Ovary (tissue), 7 donors: ENCODE measurements at regions not wholly inside any gene's neighbourhood (a gene's known extent, or its start where the extent isn't known, plus 50 kb on each side); places are given as distances from the start of the nearest gene placed in this dataset.

Experiments used
- DNase-seq, 5 donors: peaks; one replicate each; pipeline ENCODE4 v3.0.0-alpha.2; 2019 to 2020
- H3K27ac ChIP-seq, 2 donors: fragments of 200-600 bp; one replicate each; pipeline versions ENCODE4 v1.5.1 to v1.8.0; 2019 to 2022
- H3K27me3 ChIP-seq: fragments of 200-600 bp; one replicate; pipeline ENCODE4 v1.8.0; 2022
- H3K36me3 ChIP-seq: fragments of 200-600 bp; sonication (generic); one replicate; pipeline ENCODE4 v1.5.1; 2019
- H3K4me1 ChIP-seq: one replicate; pipeline ENCODE4 v1.8.1; 2013; ENCODE audit warnings: mild to moderate bottlenecking, moderate library complexity; ENCODE audit not compliant: insufficient read depth
- H3K4me3 ChIP-seq: fragments of 200-600 bp; sonication (generic); one replicate; pipeline ENCODE4 v1.5.1; 2017
- H3K9me3 ChIP-seq, 2 donors: fragments of 200-600 bp in 1 of 2; sonication (generic) in 1 of 2; one replicate each; pipeline versions ENCODE4 v1.5.1 to v1.8.1; 2013 to 2019; ENCODE audit warnings: mild to moderate bottlenecking in 1 of 2, moderate library complexity in 1 of 2
- EP300 ChIP-seq: sonication (generic); formaldehyde crosslinking; IDR thresholded peaks from one replicate; pipeline ENCODE4 v1.6.1; 2017; ENCODE audit warnings: antibody characterized with exemption
- POLR2A ChIP-seq: fragments of 450-650 bp; IDR thresholded peaks from one replicate; pipeline ENCODE4 v1.6.1; 2017; ENCODE audit warnings: antibody characterized with exemption, mild to moderate bottlenecking, moderate library complexity
- WGBS, 3 donors: extraction: QIAGEN DNeasy Blood & Tissue Kit in 1 of 3; methylation state at CpG; one replicate each; pipeline versions ENCODE4 v1.1.5 to v1.1.7; 2013 to 2017; 5-methylcytosine and 5-hydroxymethylcytosine counted together
- intact Hi-C, 4 donors: fragments of 100-400 bp; cut with DNase I; formaldehyde crosslinking; loops; one replicate each; pipeline versions ENCODE4 v1.11.0 to v1.15.1; 2022 to 2023
- TF ChIP-seq, protein P1 (sequence below), 3 donors: fragments of 450-650 bp in 2 of 3; fragments of 200-600 bp in 1 of 3; IDR thresholded peaks; one replicate each; pipeline versions ENCODE4 v1.5.1 to v1.8.0; 2016 to 2022; ENCODE audit warnings: antibody characterized with exemption in 3 of 3, mild to moderate bottlenecking in 1 of 3
- donor health status: DM: no; HTN: no; CAD: no; lungs with moderate emphysema.
- donor health status: DM: no; HTN: no; CAD: no.
- donor health status: Bipolar disorder and iron deficiency.
- donor health status: DM: no; HTN: no; CAD: no.
- donor health status: DM: yes; HTN: yes; CAD: no.

DNA sequence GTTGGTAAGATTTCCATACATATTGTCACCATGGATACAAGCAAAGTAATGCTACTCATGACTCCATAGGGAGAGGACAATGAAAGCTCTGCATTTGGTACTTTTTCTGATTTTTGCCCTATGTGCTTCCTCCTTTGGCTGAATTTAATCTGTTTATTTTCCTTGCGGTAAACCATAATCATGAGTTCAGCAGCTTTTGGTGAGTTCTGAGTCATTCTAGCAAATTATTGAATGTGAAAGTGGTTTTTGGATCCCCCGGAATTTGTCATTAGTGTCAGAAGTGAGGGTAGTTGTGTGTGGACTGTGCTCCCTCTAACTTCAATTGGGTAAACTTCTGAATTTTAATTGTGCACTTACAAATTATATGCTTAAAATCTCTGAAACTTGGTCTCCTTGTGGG, 170.3 kb downstream of the MOSPD2 start:
- no peak overlapping the region for H3K4me3 ChIP-seq
- no peaks in the 10 kb centered on the region for H3K4me1 ChIP-seq
- H3K27ac ChIP-seq = no peak overlapping the region
- no peaks in the 10 kb centered on the region for H3K9me3 ChIP-seq
- 36 to 89% (median 62%) methylated on average over 2 of the region's 2 CpGs for WGBS, 3 donors
- H3K36me3 ChIP-seq = no peaks in the 10 kb centered on the region
- no peaks in the 10 kb centered on the region for H3K27me3 ChIP-seq
- DNase-seq = no peak
- intact Hi-C loops = no loop called here
- TF ChIP-seq EP300 (no peak), POLR2A (no peak)
- TF ChIP-seq, protein P1, sequence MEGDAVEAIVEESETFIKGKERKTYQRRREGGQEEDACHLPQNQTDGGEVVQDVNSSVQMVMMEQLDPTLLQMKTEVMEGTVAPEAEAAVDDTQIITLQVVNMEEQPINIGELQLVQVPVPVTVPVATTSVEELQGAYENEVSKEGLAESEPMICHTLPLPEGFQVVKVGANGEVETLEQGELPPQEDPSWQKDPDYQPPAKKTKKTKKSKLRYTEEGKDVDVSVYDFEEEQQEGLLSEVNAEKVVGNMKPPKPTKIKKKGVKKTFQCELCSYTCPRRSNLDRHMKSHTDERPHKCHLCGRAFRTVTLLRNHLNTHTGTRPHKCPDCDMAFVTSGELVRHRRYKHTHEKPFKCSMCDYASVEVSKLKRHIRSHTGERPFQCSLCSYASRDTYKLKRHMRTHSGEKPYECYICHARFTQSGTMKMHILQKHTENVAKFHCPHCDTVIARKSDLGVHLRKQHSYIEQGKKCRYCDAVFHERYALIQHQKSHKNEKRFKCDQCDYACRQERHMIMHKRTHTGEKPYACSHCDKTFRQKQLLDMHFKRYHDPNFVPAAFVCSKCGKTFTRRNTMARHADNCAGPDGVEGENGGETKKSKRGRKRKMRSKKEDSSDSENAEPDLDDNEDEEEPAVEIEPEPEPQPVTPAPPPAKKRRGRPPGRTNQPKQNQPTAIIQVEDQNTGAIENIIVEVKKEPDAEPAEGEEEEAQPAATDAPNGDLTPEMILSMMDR (IDR thresholded peaks at IDR 0.05) = no peak

- Histone ChIP-seq H3K4me3 (no peak overlapping the region), H3K27me3 (no peaks in the 10 kb centered on the region), H3K36me3 (no peaks in the 10 kb centered on the region), H3K9me3 (no peaks in the 10 kb centered on the region), H3K4me1 (no peaks in the 10 kb centered on the region), H3K27ac (no peak overlapping the region)
- intact Hi-C loops = no loop called here
- DNase-seq = no peak
- TF ChIP-seq, protein P1 (IDR thresholded peaks at IDR 0.05) = no peak
- no peak for TF ChIP-seq EP300
- TF ChIP-seq POLR2A = no peak
These were observed 160.7 kb downstream of the MOSPD2 start for GRCh38 chrX:15033917-15034316.

DNA sequence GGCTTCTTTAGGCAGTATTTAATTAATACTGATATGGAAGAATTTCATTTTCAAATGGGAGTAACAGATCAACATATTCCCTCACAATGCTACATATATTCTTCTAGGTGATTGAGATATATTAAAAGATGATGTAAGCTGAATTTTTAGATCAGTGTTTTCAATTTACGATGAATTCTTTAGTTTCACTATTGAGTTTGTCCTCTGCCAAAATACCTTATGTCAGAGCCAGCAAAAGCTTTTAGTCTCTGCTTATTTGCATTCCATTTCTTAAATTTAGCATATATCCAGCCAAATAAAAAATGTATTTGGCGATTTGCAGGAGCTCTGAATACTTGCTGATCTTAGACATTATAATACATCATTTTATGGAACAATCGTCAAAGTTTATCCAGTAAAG, 144.3 kb downstream of the MOSPD2 start:
- H3K4me1 ChIP-seq = no peaks in the 10 kb centered on the region
- H3K27ac ChIP-seq = no peak overlapping the region
- intact Hi-C loops = no loop called here
- H3K36me3 ChIP-seq = no peaks in the 10 kb centered on the region
- no peak for DNase-seq
- H3K4me3 ChIP-seq = no peak overlapping the region
- no peaks in the 10 kb centered on the region for H3K9me3 ChIP-seq
- no peak for TF ChIP-seq EP300
- TF ChIP-seq, protein P1 (IDR thresholded peaks at IDR 0.05) = no peak
- WGBS, 3 donors = 45 to 64% (median 51%) methylated on average over 3 of the region's 3 CpGs
- H3K27me3 ChIP-seq = no peaks in the 10 kb centered on the region

- H3K36me3 ChIP-seq = no peaks in the 10 kb centered on the region
- no peak overlapping the region for H3K27ac ChIP-seq
- H3K9me3 ChIP-seq = no peaks in the 10 kb centered on the region
- TF ChIP-seq, protein P1 (IDR thresholded peaks at IDR 0.05) = no peak
- TF ChIP-seq EP300 = no peak
- no peak for TF ChIP-seq POLR2A
- DNase-seq = no peak
- no peaks in the 10 kb centered on the region for H3K4me1 ChIP-seq
- H3K27me3 ChIP-seq = no peaks in the 10 kb centered on the region
- intact Hi-C loops = no loop called here
- no peak overlapping the region for H3K4me3 ChIP-seq
- WGBS, 3 donors = 49 to 67% (median 60%) methylated on average over 1 of the region's 1 CpG
These were observed 142.8 kb downstream of the MOSPD2 start for GRCh38 chrX:15016051-15016450.

DNA sequence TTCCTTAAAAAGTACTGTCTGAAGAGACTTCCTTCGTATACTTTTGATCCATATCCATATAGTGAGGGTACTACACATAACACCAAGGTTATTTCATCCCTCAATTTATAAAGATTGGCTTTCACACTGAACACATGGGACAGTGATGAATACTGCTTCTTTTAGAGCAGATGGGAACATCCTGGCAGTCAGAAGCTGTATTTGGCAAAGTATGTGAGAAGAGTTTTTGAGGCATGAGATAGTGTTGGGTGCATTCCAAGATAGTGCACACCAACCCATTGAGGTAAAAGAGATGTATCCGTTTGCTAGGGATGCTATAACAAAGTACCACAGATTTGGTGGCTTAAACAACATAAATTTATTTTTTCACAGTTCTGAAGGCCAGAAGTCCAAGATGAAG, 141.1 kb downstream of the MOSPD2 start:
- no peaks in the 10 kb centered on the region for H3K9me3 ChIP-seq
- WGBS, 3 donors = 49 to 64% (median 53%) methylated on average over 2 of the region's 2 CpGs

More for the DNA sequence above, 141.1 kb downstream of the MOSPD2 start:
- DNase-seq = no peak
- H3K4me1 ChIP-seq = no peaks in the 10 kb centered on the region
- H3K4me3 ChIP-seq = no peak overlapping the region
- no peak for TF ChIP-seq POLR2A
- TF ChIP-seq, protein P1 (IDR thresholded peaks at IDR 0.05) = no peak
- TF ChIP-seq EP300 = no peak
- intact Hi-C loops = no loop called here
- no peak overlapping the region for H3K27ac ChIP-seq
- no peaks in the 10 kb centered on the region for H3K36me3 ChIP-seq
- no peaks in the 10 kb centered on the region for H3K27me3 ChIP-seq
